NCI-H774 (cell line): ENCODE measurements at regions not wholly inside any gene's neighbourhood (a gene's known extent, or its start where the extent isn't known, plus 50 kb on each side); places are given as distances from the start of the nearest gene placed in this dataset.

Experiments used
- DNase-seq: peaks from one replicate; lab custom pipeline; 2025; lab: John Stamatoyannopoulos, UW

GRCh38 chr14:44712024-44712815 is 205.1 kb upstream of the FSCB start:
- DNase-seq: peak; percentile 2

DNA sequence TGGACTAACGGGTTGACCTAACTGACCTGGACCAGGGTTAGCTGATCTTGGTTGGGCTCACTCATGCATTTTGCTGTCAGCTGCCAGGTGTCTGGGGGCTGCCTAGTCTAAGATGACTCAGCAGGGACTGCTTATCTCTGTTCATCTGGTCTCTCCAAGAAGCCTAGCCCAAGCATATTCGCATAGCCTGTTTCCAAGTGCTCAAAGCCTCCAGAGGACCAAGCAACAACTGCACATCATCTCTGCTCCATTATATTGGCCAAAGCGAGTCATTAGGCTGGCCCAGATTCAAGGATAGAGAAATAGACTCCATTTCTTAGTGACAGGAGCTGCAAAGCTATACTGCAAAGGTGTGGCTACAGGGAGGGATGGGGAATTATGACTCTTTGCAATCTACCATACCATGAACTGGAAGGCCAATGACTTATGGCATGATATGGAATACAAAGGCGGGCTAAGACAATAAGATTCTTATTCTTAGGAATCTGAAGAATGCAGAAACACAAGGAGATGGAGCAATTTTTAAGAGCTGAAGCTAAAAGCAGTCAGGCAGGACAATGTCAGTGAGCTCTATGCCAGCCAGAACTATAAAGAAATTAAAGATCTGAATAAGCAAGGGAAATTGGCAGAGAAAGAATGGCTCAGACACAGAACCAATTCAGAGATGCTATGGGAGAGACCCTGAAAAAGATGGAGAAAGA is 194.6 kb upstream of the FSCB start:
- DNase-seq: no peak

DNA sequence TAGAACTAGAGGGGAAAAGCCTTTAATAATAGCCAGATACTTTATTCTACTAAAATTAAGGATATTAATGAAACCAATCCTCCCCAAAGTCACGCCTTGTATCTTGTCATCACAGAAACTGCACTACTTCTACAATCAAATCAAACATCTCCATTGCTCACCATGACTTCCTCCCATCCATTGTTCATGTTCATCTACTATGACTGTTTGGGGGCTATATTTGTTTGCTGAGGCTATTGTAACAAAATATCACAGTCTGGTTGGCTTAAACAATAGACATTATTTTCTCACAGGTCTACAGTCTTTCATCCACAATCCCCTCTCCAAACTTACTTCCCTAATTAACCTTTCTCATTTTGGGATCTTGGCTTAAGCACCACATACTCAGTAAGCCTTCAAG is 193.6 kb upstream of the FSCB start:
- DNase-seq: no peak

GRCh38 chr14:44700184-44700583 is 193.1 kb upstream of the FSCB start:
- no peak for DNase-seq

- DNase-seq: no peak
These were observed 192.3 kb upstream of the FSCB start for GRCh38 chr14:44699391-44699790.

- DNase-seq: no peak
These were observed 162.4 kb upstream of the FSCB start for GRCh38 chr14:44669496-44669895.

DNA sequence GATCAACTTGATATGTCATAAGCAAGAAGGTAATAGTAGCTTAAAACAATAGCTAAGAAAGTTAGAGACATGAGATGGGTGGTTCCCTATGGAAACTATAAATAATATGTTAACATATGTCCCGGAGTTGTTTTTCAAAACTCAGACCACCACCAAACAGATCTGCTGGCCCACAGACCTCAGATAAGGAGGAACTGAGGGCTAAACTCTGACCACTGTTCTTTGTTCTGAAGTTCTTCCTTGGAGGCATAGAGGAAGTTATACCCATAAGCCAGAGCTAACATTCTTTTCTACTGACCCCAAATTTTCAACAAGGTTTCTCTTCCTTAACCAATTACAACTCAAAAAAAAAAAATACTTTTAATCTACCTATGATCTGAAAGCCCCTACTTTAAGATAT is 156.1 kb upstream of the FSCB start:
- no peak for DNase-seq

DNA sequence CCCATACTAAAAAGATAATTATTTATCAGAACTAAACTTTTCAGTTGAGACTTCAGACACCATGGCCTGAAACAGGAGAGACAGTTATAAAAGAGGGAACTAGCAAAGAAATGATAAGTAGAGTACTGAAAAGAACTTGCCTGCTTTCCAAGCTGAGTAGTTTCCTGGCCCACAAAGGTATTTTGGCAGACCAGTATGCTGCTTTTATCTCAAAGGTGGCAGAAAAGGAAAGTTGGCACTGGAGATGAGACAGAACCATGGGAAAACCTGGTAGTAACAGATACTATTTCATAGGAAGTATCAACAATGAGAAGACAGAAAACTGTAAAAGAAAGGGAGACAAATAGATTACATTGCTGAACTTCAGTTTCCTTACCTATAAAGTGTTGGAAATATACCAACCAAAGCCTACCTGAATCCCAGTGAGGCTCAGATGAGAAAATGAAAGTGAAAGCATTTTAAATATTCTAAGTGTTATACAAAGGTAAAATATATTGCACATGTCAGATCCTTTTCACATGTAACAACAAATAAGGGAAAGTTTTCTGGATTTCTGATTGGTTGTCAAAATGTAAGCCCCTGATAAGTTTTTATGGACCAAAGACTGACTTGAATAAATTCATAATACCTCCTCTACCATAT is 155.3 kb upstream of the FSCB start:
- DNase-seq: no peak

GRCh38 chr14:44658389-44658696 is 151.3 kb upstream of the FSCB start:
- DNase-seq: no peak

DNA sequence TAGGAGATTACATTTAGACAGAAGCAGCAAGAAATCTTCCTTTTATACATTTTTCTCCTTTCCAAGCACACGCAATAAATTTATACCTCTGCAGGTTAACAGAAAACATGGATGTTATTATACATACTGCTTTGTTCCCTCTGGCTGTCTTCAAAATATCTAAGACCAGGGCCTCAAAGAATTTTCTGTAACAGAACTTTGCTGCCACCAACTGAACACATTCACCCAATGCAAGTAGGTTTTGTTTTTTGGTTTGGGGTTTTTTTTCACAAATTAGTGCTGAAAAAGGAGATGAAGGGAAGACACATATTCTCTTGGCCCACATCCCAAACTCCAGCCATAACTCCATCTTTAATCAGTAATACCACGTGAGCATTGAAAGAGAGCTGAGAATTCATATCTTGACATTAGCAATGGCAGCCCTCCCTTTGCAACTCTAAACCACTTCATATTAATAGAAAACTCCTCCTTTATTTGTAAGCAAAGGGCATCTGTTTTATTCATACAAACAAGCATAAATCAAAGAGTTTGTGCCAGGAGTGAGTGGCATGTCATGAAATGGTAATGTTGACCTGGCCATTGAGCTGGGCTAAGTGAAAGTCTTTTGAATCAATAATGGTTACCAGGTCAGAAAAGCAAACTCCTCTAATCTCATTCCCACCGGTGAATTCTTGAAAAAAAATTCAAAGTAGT is 150.8 kb upstream of the FSCB start:
- peak; percentile 72 for DNase-seq

DNA sequence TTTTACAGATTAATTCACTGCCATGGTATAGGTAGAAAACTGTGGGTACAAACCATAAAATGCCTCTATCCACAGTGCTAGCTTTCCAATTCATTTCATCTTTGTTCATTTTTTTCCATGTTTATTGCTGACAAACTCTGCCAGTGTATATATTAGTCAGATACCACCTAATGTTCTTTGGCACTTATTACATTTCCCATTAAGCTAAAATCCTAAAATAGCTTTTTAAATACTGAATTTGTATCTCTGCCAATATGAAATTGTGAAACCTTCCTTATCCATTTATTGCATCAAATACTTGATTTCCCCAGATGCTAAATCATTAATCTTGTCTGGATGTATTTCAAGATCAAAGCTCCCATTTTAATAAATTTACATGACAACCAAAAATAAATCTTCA is 150.1 kb upstream of the FSCB start:
- DNase-seq: no peak

DNA sequence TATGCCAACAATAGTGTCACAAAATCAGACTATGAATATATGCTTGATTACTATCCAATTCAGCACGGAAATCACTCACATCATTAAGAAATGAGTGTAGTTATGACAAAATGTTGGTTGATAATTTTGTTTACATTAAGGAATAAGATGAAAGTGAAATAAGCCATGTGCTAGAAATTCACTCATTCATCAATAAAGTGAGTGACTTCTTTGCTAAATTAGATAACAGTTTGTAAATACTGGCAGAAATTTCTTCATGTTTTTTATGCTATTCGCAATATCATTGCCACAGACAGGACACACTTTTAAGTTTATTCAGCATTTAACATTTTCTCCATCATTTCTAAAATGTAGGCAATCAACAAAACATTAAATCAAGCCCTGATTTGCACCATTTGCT is 147.5 kb upstream of the FSCB start:
- DNase-seq: no peak

DNA sequence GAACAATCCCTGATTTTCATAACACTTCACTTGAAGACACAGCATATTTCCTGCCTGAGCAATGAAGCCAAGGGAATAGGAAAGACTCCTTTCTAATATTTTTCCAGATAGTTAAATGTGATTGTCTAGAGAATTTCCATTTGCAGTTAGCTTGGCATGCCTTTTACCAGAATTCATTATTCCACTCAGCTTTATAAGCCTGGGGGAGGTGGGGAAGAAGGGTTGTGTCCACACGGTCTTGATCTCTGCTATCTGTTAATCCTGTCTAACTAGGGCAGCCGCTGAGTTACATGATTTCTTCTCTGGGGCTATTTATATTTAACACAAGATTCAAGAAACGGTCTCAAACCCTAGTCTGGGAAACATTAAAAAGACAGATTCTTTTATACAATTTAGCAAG is 146.6 kb upstream of the FSCB start:
- DNase-seq: no peak

- DNase-seq: no peak
These were observed 145.6 kb upstream of the FSCB start for GRCh38 chr14:44652640-44653039.

DNA sequence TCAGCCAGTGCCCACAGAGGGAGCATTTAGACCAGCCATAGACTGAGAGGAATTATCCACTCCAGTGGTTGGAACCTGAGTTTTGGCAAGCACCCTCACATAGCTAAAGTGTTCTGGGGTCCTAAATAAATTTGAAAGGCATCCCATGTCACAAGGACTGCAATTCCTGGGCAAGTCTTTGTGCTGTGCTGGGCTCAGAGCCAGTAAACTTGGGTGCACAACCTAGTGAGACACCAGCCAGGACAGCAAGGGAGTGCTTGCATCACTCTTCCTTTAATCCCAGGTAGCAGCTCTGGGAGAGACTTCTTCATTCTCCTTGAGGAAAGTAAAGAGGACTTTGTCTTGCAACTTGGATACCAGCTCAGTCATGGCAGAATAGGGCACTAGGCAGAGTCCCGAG is 142.0 kb upstream of the FSCB start:
- DNase-seq: no peak

- no peak for DNase-seq
These were observed 133.3 kb upstream of the FSCB start for GRCh38 chr14:44640416-44640815.

- DNase-seq: no peak
These were observed 132.8 kb upstream of the FSCB start for GRCh38 chr14:44639781-44640385.

- no peak for DNase-seq
These were observed 127.6 kb upstream of the FSCB start for GRCh38 chr14:44634692-44635091.

DNA sequence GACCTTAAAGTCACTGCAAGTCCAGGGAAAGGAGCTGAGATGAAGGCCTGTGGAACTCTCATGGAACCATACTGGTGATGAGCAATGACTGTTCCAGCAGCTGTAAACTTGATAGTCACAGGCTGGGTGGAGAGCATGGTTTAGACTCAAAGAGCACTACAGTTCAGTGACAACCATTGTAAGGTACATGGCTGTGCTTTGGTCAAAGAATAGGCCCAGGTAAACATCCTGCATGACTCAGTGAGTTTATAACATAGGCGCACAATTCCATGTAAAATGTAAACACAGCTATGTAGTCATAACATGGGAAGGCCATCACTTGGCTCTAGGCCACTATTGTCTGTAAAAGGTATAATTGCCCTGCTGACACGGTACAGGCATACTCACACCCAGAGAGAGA is 119.3 kb upstream of the FSCB start:
- no peak for DNase-seq

DNA sequence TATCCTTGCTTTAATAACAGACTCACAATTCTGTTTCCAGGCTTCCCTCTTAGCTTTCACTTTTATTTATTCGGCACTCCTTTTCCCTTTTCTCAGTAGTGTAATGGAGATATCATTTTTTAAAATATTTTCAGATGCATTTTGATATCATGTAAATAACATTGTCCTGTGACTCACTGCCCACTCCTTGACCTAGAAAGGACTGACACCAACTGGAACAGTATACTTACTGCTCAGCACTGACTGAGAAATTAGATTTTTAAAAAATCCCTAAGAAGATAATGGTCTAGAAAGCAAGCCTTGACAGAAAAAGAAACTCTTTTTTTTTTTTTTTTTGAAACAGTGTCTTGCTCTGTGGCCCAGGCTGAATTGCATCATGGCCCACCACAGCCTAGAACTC is 118.0 kb upstream of the FSCB start:
- no peak for DNase-seq

DNA sequence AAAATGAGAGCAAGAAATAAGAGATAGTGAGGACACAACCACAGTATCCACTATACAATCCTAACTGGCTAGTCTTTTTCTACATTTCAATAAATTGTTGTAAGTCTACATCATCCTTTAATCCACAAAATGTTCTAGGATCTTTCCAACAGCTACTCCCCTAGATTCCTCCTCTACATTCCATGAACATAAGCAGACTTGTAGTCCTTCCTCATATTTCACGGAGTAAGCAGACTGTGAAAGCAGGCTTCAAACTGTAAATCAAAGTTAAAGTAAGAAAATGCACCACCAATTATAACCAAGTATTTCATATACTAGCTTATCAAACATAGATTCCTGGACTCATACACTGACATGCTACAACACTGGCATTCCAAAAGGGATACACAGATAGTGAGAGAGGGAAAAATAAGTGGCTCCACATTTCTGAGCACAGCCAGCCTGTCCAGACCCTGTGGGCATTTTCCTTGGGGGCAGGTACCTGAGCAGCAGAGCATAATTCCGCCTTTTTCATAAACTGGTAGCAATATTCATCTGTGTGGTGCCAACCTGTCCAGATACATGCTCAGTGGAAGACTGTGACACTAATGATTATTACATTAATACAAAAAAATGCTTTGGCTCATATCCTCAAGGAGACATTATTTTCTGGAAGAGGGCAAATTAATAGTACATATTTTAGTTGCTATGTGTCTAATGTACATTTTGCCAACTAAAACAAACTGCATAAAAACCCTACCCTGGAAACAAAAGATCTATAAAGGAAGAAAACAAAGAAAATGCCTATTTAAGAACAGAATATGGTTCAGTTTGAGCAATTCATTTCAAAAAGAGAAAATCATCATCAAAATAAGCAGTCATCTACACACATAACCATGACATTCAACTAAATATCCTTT is 113.3 kb upstream of the FSCB start:
- DNase-seq: no peak
